H1 (cell line): ENCODE measurements at regions not wholly inside any gene's neighbourhood (a gene's known extent, or its start where the extent isn't known, plus 50 kb on each side); places are given as distances from the start of the nearest gene placed in this dataset.

ENCODE experiments used
- CTCF ChIA-PET: fragments of 300-600 bp; sonication (Branson Sonifier 250); formaldehyde crosslinking; loops from one replicate; lab custom pipeline; 2021; ENCODE audit not compliant: partially characterized antibody; lab: Charles Lee
- POLR2A ChIA-PET: fragments of 300-600 bp; sonication (Branson Sonifier 250); formaldehyde crosslinking; loops from one replicate; lab custom pipeline; 2021; ENCODE audit warnings: inconsistent platforms; ENCODE audit not compliant: partially characterized antibody; lab: Charles Lee
- DNase-seq, 2 experiments: peaks; one replicate each; pipeline versions ENCODE4 v3.0.0 to v3.0.0-alpha.2; 2010 to 2022; ENCODE audit warnings: low spot score in 2 of 2, low read depth in 1 of 2, mixed read lengths in 1 of 2
- FAIRE-seq: peaks from 2 replicates; lab custom pipeline; 2011; peaks lifted over from hg19 to GRCh38; lab: Jason Lieb, UNC
- H2AFZ ChIP-seq: 2 replicates; pipeline ENCODE4 v1.8.1; 2012; ENCODE audit warnings: low read length, inconsistent platforms
- H2AK5ac ChIP-seq: 2 replicates; pipeline ENCODE4 v1.6.1; 2013; ENCODE audit warnings: low read depth, low read length
- H2BK120ac ChIP-seq: replicated peaks from 2 replicates; pipeline ENCODE3; 2013; ENCODE audit warnings: low read depth, low read length, inconsistent platforms
- H2BK12ac ChIP-seq: 2 replicates; pipeline ENCODE4 v1.6.1; 2013; ENCODE audit warnings: low read depth, low read length
- H2BK15ac ChIP-seq: 2 replicates; pipeline ENCODE4 v1.6.1; 2013; ENCODE audit warnings: low read length
- H2BK20ac ChIP-seq: 2 replicates; pipeline ENCODE4 v1.6.1; 2013; ENCODE audit warnings: low read length
- H2BK5ac ChIP-seq: 2 replicates; pipeline ENCODE4 v1.6.1; 2013; ENCODE audit warnings: low read depth, low read length
- H3K14ac ChIP-seq: 2 replicates; pipeline ENCODE4 v1.6.1; 2013; ENCODE audit warnings: inconsistent platforms; ENCODE audit not compliant: insufficient read length
- H3K18ac ChIP-seq: 2 replicates; pipeline ENCODE4 v1.6.1; 2013; ENCODE audit warnings: low read length; ENCODE audit errors: extremely low read depth
- H3K23ac ChIP-seq: 2 replicates; pipeline ENCODE4 v1.6.1; 2013; ENCODE audit warnings: inconsistent platforms; ENCODE audit not compliant: insufficient read length
- H3K23me2 ChIP-seq: 2 replicates; pipeline ENCODE4 v1.6.1; 2013; ENCODE audit warnings: low read depth, low read length
- H3K27ac ChIP-seq: 2 replicates; pipeline ENCODE4 v1.6.1; 2011; ENCODE audit warnings: low read depth, low read length, inconsistent platforms
- H3K27me3 ChIP-seq, 4 experiments: replicated peaks in 1 of 4; 1 replicate in 1 of 4; 2 replicates in 3 of 4; pipeline versions ENCODE4 v1.6.1 to v1.8.1; 2011 to 2013; ENCODE audit warnings: low read length in 3 of 4, mild to moderate bottlenecking in 3 of 4, inconsistent platforms in 2 of 4, mixed read lengths in 2 of 4, moderate library complexity in 1 of 4; ENCODE audit not compliant: control insufficient read depth in 3 of 4, insufficient read depth in 3 of 4; ENCODE audit errors: extremely low read depth in 1 of 4
- H3K36me3 ChIP-seq, 4 experiments: 2 replicates each; pipeline versions ENCODE4 v1.6.1 to v1.8.1; 2011 to 2013; ENCODE audit warnings: mild to moderate bottlenecking in 4 of 4, low read length in 3 of 4, moderate library complexity in 2 of 4, control low read depth in 1 of 4, inconsistent platforms in 1 of 4; ENCODE audit not compliant: insufficient read depth in 4 of 4, control insufficient read depth in 2 of 4
- H3K4ac ChIP-seq: replicated peaks from 2 replicates; pipeline ENCODE3; 2013; ENCODE audit warnings: low read length, low read depth, mixed read lengths, inconsistent platforms; ENCODE audit not compliant: insufficient read length
- H3K4me1 ChIP-seq, 4 experiments: replicated peaks in 1 of 4; 1 replicate in 1 of 4; 2 replicates in 3 of 4; pipeline versions ENCODE4 v1.6.1 to v1.8.1; 2011 to 2013; ENCODE audit warnings: low read length in 3 of 4, inconsistent platforms in 2 of 4, mixed read lengths in 1 of 4; ENCODE audit not compliant: insufficient read depth in 4 of 4, control insufficient read depth in 3 of 4
- H3K4me2 ChIP-seq, 2 experiments: 2 replicates each; pipeline versions ENCODE4 v1.6.1 to v1.8.1; 2011 to 2013; ENCODE audit warnings: low read depth in 2 of 2, low read length in 2 of 2, control low read depth in 1 of 2, inconsistent platforms in 1 of 2, mild to moderate bottlenecking in 1 of 2; ENCODE audit not compliant: insufficient read depth in 1 of 2
- H3K4me3 ChIP-seq, 4 experiments: fragments of 200-600, 300-600 bp in 1 of 4; sonication (generic), shearing (Covaris generic), sonication (Bioruptor Twin) in 1 of 4; 2 replicates each; pipeline versions ENCODE4 v1.5.1 to v1.8.1; 2011 to 2016; ENCODE audit warnings: low read length in 4 of 4, low read depth in 3 of 4, control low read depth in 2 of 4, inconsistent platforms in 2 of 4, mild to moderate bottlenecking in 2 of 4, mixed read lengths in 1 of 4, moderate library complexity in 1 of 4; ENCODE audit not compliant: insufficient read depth in 2 of 4; ENCODE audit errors: extremely low read depth in 1 of 4
- H3K56ac ChIP-seq: replicated peaks from 2 replicates; pipeline ENCODE3; 2013; ENCODE audit warnings: low read depth, mild to moderate bottlenecking, mixed read lengths, low read length, inconsistent platforms; ENCODE audit not compliant: insufficient read length
- H3K79me1 ChIP-seq: 2 replicates; pipeline ENCODE4 v1.6.1; 2013; ENCODE audit warnings: low read depth, low read length, control low read depth
- H3K79me2 ChIP-seq, 2 experiments: 2 replicates each; pipeline versions ENCODE4 v1.6.1 to v1.8.1; 2012 to 2013; ENCODE audit warnings: low read length in 2 of 2, mild to moderate bottlenecking in 2 of 2, inconsistent platforms in 1 of 2; ENCODE audit not compliant: insufficient read depth in 2 of 2, control insufficient read depth in 1 of 2
- H3K9ac ChIP-seq, 4 experiments: replicated peaks in 1 of 4; 1 replicate in 1 of 4; 2 replicates in 3 of 4; pipeline versions ENCODE4 v1.6.1 to v1.8.1; 2011 to 2013; ENCODE audit warnings: low read depth in 3 of 4, low read length in 3 of 4, control low read depth in 2 of 4, mild to moderate bottlenecking in 2 of 4, moderate library complexity in 2 of 4, inconsistent platforms in 1 of 4; ENCODE audit errors: extremely low read depth in 1 of 4
- H3K9me3 ChIP-seq, 2 experiments: 2 replicates each; pipeline versions ENCODE4 v1.6.1 to v1.8.1; 2012 to 2013; ENCODE audit warnings: mild to moderate bottlenecking in 2 of 2, moderate library complexity in 2 of 2, control low read depth in 1 of 2, inconsistent platforms in 1 of 2, low read depth in 1 of 2, low read length in 1 of 2, mixed read lengths in 1 of 2; ENCODE audit not compliant: insufficient read depth in 2 of 2
- H4K20me1 ChIP-seq, 2 experiments: replicated peaks in 1 of 2; 2 replicates each; pipeline versions ENCODE3 to v1.8.1; 2011 to 2013; ENCODE audit warnings: inconsistent platforms in 2 of 2, low read length in 2 of 2, mild to moderate bottlenecking in 1 of 2; ENCODE audit not compliant: insufficient read depth in 2 of 2, control insufficient read depth in 1 of 2
- H4K5ac ChIP-seq: 2 replicates; pipeline ENCODE4 v1.6.1; 2013; ENCODE audit warnings: low read length, low read depth, mixed read lengths, inconsistent platforms; ENCODE audit not compliant: insufficient read length
- H4K8ac ChIP-seq: 2 replicates; pipeline ENCODE4 v1.8.0; 2013; ENCODE audit warnings: mild to moderate bottlenecking, moderate library complexity, low read length, inconsistent platforms; ENCODE audit not compliant: insufficient read depth; ENCODE audit errors: extremely low read depth
- H4K91ac ChIP-seq: replicated peaks from 2 replicates; pipeline ENCODE3; 2013; ENCODE audit warnings: low read length, mixed read lengths, inconsistent platforms; ENCODE audit not compliant: insufficient read length
- CBX8 ChIP-seq: fragments of 300-800, 300-1000 bp; sonication (generic); IDR thresholded peaks from 2 replicates; pipeline ENCODE4 v1.7.1; 2016; ENCODE audit warnings: low read depth, low read length, borderline replicate concordance
- EP300 ChIP-seq, 2 experiments: IDR thresholded peaks; 1 replicate in 1 of 2; 2 replicates in 1 of 2; pipeline ENCODE4 v1.6.1; 2011 to 2012; ENCODE audit warnings: low read depth in 2 of 2, low read length in 2 of 2, mild to moderate bottlenecking in 2 of 2, borderline replicate concordance in 1 of 2, inconsistent platforms in 1 of 2, moderate library complexity in 1 of 2
- GABPA ChIP-seq: IDR thresholded peaks from 2 replicates; pipeline ENCODE4 v1.6.1; 2011; ENCODE audit warnings: mild to moderate bottlenecking, low read length, moderate library complexity, borderline replicate concordance; ENCODE audit not compliant: insufficient read depth
- TAF1 ChIP-seq: IDR thresholded peaks from 2 replicates; pipeline ENCODE4 v1.6.1; 2011; ENCODE audit warnings: mild to moderate bottlenecking, low read depth, low read length
- WGBS, 2 experiments: shearing (Covaris generic) in 1 of 2; methylation state at CpG; one replicate each; pipeline versions ENCODE4 v1.1.6 to v1.1.7; 2013 to 2015; ENCODE audit warnings: low lambda C conversion rate in 2 of 2, mixed read lengths in 2 of 2, inconsistent platforms in 1 of 2, low coverage in 1 of 2, missing lambda C conversion rate in 1 of 2; ENCODE audit not compliant: insufficient replicate concordance in 2 of 2, insufficient coverage in 1 of 2, insufficient read length in 1 of 2; ENCODE audit errors: extremely low coverage in 1 of 2, missing lambda C conversion rate in 1 of 2; 5-methylcytosine and 5-hydroxymethylcytosine counted together
- TF ChIP-seq, protein P1 (sequence below), 3 experiments: IDR thresholded peaks; 1 replicate in 2 of 3; 2 replicates in 1 of 3; pipeline versions ENCODE4 v1.5.1 to v1.6.1; 2011; ENCODE audit warnings: low read length in 3 of 3, mild to moderate bottlenecking in 3 of 3, inconsistent platforms in 2 of 3, low read depth in 1 of 3, moderate library complexity in 1 of 3; ENCODE audit not compliant: insufficient read depth in 1 of 3; ENCODE audit errors: control extremely low read depth in 1 of 3
- TF ChIP-seq, protein P2 (sequence below): IDR thresholded peaks from 2 replicates; pipeline ENCODE4 v1.6.1; 2012; ENCODE audit warnings: inconsistent platforms

DNA sequence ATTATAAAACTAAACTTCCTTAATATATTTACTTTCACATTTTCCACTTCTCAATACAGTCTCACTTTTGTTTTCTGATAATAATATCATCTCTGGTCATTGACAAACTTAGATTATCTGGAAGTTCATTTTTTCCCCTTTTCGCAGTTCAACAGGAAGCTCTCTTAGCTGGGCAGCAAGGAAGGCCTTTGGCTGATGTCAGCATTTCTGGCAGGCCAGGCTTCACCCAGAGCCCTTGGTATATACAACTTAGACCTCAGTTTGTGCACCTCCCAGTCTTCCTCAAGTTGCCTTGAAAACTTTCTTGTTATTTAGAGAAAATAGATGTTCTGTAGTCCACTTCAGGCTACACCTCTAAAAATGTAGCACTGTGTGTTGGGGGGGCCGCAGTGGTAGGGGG is 1103.6 kb downstream of the AMY1C start:
- CTCF ChIA-PET = no interaction called here
- DNase-seq (no peak), FAIRE-seq (no peak)
- POLR2A ChIA-PET = no interaction called here
- Histone ChIP-seq H3K79me2 (no peaks in the 10 kb centered on the region), H2BK15ac (no peak overlapping the region), H3K23ac (no peak overlapping the region), H2BK12ac (no peak overlapping the region), H3K18ac (no peak overlapping the region), H3K27me3 (no peaks in the 10 kb centered on the region), H3K56ac (no peak overlapping the region), H2BK120ac (no peak overlapping the region), H4K8ac (no peak overlapping the region), H3K79me1 (no peaks in the 10 kb centered on the region), H3K27ac (no peak overlapping the region), H3K4me3 (no peak overlapping the region), H3K23me2 (no peaks in the 10 kb centered on the region), H2AK5ac (no peak overlapping the region), H3K4ac (no peak overlapping the region), H4K20me1 (no peaks in the 10 kb centered on the region), H4K5ac (no peak overlapping the region), H3K9ac (no peak overlapping the region), H3K4me2 (no peak overlapping the region), H2BK20ac (no peak overlapping the region), H3K36me3 (no peaks in the 10 kb centered on the region), H3K9me3 (no peaks in the 10 kb centered on the region), H2BK5ac (no peak overlapping the region), H4K91ac (no peak overlapping the region), H3K4me1 (no peaks in the 10 kb centered on the region), H3K14ac (no peak overlapping the region), H2AFZ (no peak overlapping the region)
- 97% methylated on average over 2 of the region's 2 CpGs; no CpG with 5 or more reads in 1 of the 2 experiments for WGBS, 2 experiments
- TF ChIP-seq, protein P1, sequence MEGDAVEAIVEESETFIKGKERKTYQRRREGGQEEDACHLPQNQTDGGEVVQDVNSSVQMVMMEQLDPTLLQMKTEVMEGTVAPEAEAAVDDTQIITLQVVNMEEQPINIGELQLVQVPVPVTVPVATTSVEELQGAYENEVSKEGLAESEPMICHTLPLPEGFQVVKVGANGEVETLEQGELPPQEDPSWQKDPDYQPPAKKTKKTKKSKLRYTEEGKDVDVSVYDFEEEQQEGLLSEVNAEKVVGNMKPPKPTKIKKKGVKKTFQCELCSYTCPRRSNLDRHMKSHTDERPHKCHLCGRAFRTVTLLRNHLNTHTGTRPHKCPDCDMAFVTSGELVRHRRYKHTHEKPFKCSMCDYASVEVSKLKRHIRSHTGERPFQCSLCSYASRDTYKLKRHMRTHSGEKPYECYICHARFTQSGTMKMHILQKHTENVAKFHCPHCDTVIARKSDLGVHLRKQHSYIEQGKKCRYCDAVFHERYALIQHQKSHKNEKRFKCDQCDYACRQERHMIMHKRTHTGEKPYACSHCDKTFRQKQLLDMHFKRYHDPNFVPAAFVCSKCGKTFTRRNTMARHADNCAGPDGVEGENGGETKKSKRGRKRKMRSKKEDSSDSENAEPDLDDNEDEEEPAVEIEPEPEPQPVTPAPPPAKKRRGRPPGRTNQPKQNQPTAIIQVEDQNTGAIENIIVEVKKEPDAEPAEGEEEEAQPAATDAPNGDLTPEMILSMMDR (IDR thresholded peaks at IDR 0.05; ENCODE audit: control extremely low read depth in 1 of 3, insufficient read depth in 1 of 3, low read depth in 1 of 3, low read length in 3 of 3) = no peak
- TF ChIP-seq EP300 (IDR thresholded peaks at IDR 0.05; ENCODE audit: borderline replicate concordance in 1 of 2, low read depth in 2 of 2, low read length in 2 of 2) (no peak), TAF1 (no peak), GABPA (no peak), CBX8 (no peak)
- TF ChIP-seq, protein P2, sequence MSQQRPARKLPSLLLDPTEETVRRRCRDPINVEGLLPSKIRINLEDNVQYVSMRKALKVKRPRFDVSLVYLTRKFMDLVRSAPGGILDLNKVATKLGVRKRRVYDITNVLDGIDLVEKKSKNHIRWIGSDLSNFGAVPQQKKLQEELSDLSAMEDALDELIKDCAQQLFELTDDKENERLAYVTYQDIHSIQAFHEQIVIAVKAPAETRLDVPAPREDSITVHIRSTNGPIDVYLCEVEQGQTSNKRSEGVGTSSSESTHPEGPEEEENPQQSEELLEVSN = no peak
